Fibroblast of lung (primary cell): ENCODE measurements at regions not wholly inside any gene's neighbourhood (a gene's known extent, or its start where the extent isn't known, plus 50 kb on each side); places are given as distances from the start of the nearest gene placed in this dataset.

Source experiments
- EZH2 ChIP-seq: IDR thresholded peaks from 2 replicates; pipeline ENCODE4 v1.5.1; 2012; ENCODE audit warnings: low read length, control low read depth, mild to moderate bottlenecking; ENCODE audit errors: missing control alignments
- TF ChIP-seq, protein P1 (sequence below), 2 donors: IDR thresholded peaks in 1 of 2; conservative IDR thresholded peaks in 1 of 2; 1 replicate in 1 of 2; 2 replicates in 1 of 2; pipeline ENCODE4 v1.5.1; 2011 to 2012; ENCODE audit warnings: low read length in 2 of 2, control low read depth in 1 of 2, inconsistent platforms in 1 of 2, low read depth in 1 of 2, mild to moderate bottlenecking in 1 of 2

DNA sequence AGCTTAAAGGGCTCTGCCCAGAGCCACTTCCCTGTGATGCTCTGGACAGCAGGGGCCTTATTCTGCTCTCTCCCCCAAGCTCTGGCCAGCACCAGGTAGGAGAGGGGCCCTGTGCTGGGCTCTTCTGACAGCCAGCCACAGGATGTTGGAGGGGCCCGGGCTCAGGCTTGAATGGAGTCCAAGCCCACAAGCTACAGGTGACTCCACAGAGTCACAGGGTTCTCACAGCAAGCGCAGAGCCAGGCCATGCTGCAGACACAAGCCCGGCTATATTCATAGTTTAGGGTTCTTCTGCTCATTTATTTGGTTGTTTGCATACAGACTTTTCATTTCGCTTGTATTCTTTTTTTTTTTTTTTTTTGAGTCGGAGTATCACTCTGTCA lies 1392.8 kb downstream of the BRD1 start:
- TF ChIP-seq EZH2, result no peak
- TF ChIP-seq, protein P1, sequence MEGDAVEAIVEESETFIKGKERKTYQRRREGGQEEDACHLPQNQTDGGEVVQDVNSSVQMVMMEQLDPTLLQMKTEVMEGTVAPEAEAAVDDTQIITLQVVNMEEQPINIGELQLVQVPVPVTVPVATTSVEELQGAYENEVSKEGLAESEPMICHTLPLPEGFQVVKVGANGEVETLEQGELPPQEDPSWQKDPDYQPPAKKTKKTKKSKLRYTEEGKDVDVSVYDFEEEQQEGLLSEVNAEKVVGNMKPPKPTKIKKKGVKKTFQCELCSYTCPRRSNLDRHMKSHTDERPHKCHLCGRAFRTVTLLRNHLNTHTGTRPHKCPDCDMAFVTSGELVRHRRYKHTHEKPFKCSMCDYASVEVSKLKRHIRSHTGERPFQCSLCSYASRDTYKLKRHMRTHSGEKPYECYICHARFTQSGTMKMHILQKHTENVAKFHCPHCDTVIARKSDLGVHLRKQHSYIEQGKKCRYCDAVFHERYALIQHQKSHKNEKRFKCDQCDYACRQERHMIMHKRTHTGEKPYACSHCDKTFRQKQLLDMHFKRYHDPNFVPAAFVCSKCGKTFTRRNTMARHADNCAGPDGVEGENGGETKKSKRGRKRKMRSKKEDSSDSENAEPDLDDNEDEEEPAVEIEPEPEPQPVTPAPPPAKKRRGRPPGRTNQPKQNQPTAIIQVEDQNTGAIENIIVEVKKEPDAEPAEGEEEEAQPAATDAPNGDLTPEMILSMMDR (conservative IDR thresholded peaks at IDR 0.05 in 1 of 2, IDR thresholded peaks at IDR 0.05 in 1 of 2; ENCODE audit: low read depth in 1 of 2, low read length in 2 of 2), result no peak
